ENCODE measurements at regions not wholly inside any gene's neighbourhood (a gene's known extent, or its start where the extent isn't known, plus 50 kb on each side); places are given as distances from the start of the nearest gene placed in this dataset.
A peak's percentile ranks its signal among the peaks of the same experiment; 100 is the strongest.

DNA sequence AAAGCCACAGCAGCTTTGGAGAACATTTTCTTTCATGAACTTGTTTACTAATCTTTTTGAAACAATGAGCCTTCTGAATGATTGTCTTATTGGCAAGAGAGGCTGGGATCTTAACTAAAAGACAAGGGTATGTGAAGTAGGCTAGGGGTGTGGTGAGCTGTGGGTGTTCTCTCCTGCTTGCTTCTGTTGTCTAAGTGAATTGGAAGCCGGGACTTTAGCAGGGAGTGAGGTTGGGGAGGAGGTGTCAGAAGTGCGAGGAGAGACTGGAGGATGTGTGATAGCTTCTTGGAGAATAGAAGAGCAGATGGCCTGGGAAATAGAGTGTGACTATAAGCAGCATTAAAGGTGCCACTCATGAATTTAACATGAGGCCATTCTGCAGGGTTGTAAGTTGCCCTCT lies 562.8 kb downstream of the UTRN start:
- H3K9me3 ChIP-seq (ENCODE audit: control insufficient read depth in 2 of 2, low read length in 2 of 2) = no peaks in the 10 kb centered on the region
- ATAC-seq (ENCODE audit: low read depth in 2 of 2) (no peak), DNase-seq (no peak)
- peaks cover 65% of the 10 kb centered on the region for H3K36me3 Mint-ChIP-seq
- peaks cover 0 to 1% (median 0%) of the 10 kb centered on the region in 7 donors for H3K9me3 Mint-ChIP-seq
- peak overlapping the region; percentile 16 for H3K27ac ChIP-seq (ENCODE audit: insufficient read depth, low read length, poor library complexity, severe bottlenecking)
- no peaks in the 10 kb centered on the region for H3K27me3 ChIP-seq (ENCODE audit: control insufficient read depth, insufficient read depth, low read length)
- no peaks in the 10 kb centered on the region for H3K4me1 ChIP-seq (ENCODE audit: control insufficient read depth, insufficient read depth, low read length, poor library complexity, severe bottlenecking)
- no peak overlapping the region for H3K4me3 Mint-ChIP-seq
- no peak overlapping the region for H3K4me3 ChIP-seq (ENCODE audit: low read depth, low read length)
- no peaks in the 10 kb centered on the region for H3K27me3 Mint-ChIP-seq
- H3K4me1 Mint-ChIP-seq = peaks cover 0 to 12% (median 3%) of the 10 kb centered on the region in 4 donors
- peak overlapping the region in 2 of 3 donors; percentile 57 to 64 for H3K27ac Mint-ChIP-seq
- peaks cover 64% of the 10 kb centered on the region for H3K36me3 ChIP-seq (ENCODE audit: control insufficient read depth, insufficient read depth, low read length)

DNA sequence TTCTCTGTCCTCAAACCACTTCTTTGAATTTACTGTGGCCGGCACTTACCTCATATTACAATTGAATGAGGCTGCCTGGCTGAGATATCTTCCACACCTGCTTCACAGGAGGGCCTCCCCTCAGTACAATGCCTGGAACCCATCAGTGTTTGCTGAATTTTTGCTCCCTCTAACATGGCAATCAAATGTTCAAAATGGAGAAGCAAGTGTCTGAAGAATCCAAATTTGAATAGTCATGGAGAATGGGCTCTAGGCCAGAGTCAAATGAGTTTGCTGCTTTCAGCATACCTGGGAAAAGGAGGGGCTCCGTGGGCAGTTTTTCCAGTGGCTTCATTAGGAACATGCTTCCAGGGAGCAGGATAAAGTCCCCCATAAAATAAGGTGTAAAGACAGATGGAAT lies 564.8 kb downstream of the UTRN start:
- Histone ChIP-seq H3K27ac (ENCODE audit: insufficient read depth, low read length, poor library complexity, severe bottlenecking) (no peak overlapping the region), H3K36me3 (ENCODE audit: control insufficient read depth, insufficient read depth, low read length) (peaks cover 56% of the 10 kb centered on the region), H3K9me3 (ENCODE audit: control insufficient read depth in 2 of 2, low read length in 2 of 2) (no peaks in the 10 kb centered on the region), H3K4me3 (ENCODE audit: low read depth, low read length) (no peak overlapping the region), H3K27me3 (ENCODE audit: control insufficient read depth, insufficient read depth, low read length) (no peaks in the 10 kb centered on the region), H3K4me1 (ENCODE audit: control insufficient read depth, insufficient read depth, low read length, poor library complexity, severe bottlenecking) (no peaks in the 10 kb centered on the region)
- peaks cover 0 to 1% (median 0%) of the 10 kb centered on the region in 7 donors for H3K9me3 Mint-ChIP-seq
- DNase-seq (no peak), ATAC-seq (ENCODE audit: low read depth in 2 of 2) (no peak)
- no peaks in the 10 kb centered on the region for H3K27me3 Mint-ChIP-seq
- H3K27ac Mint-ChIP-seq = peak overlapping the region in 1 of 3 donors; percentile 64
- peaks cover 51% of the 10 kb centered on the region for H3K36me3 Mint-ChIP-seq
- H3K4me3 Mint-ChIP-seq = no peak overlapping the region
- peaks cover 0 to 12% (median 3%) of the 10 kb centered on the region in 4 donors for H3K4me1 Mint-ChIP-seq

DNA sequence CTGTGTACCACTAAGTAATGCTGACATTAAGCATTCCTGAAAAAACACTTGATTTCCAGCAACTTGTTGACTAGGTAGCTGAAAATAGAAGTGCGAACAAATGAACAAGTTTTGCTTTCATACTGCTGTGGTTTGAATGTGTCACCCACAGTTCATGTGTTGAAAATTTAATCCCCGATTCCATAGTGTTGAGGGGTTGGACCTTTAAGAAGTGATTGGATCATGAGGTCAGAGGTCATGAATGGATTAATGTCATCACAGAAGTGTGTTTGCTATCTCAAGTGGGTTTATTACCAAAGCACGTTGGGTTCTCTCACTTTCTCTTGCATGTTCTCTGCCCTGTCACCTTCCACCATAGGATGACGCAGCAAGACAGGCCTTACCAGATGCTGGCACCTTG lies 568.5 kb downstream of the UTRN start:
- Histone ChIP-seq H3K9me3 (ENCODE audit: control insufficient read depth in 2 of 2, low read length in 2 of 2) (no peaks in the 10 kb centered on the region), H3K4me3 (ENCODE audit: low read depth, low read length) (no peak overlapping the region), H3K36me3 (ENCODE audit: control insufficient read depth, insufficient read depth, low read length) (peaks cover 26% of the 10 kb centered on the region), H3K27me3 (ENCODE audit: control insufficient read depth, insufficient read depth, low read length) (no peaks in the 10 kb centered on the region), H3K4me1 (ENCODE audit: control insufficient read depth, insufficient read depth, low read length, poor library complexity, severe bottlenecking) (no peaks in the 10 kb centered on the region), H3K27ac (ENCODE audit: insufficient read depth, low read length, poor library complexity, severe bottlenecking) (no peak overlapping the region)
- Mint-ChIP-seq H3K9me3 (peaks cover 0 to 1% (median 0%) of the 10 kb centered on the region in 7 donors), H3K36me3 (peaks cover 25% of the 10 kb centered on the region), H3K27me3 (no peaks in the 10 kb centered on the region), H3K4me3 (no peak overlapping the region), H3K4me1 (peaks cover 0 to 13% (median 3%) of the 10 kb centered on the region in 4 donors), H3K27ac (no peak overlapping the region)
- no peak for ATAC-seq (ENCODE audit: low read depth in 2 of 2)
- no peak for DNase-seq

DNA sequence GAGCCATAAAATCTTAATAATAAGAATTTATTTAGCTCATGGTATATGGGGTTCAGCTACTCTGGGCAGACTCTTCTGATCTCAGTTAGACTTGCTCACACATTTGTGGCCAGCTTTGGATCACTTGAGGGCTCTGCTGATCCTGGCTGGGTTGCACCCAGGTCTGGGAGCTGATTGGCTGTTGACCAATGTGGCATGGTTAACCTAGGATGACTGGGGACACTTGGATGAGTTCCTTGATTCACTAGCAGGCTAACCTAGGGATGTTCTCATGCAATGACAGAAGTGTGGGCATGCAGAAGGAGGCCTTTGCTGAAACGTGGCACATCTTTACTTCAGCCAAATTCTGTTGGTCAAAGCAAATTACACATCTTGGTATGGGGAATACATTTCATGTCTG lies 569.5 kb downstream of the UTRN start:
- H3K4me1 ChIP-seq (ENCODE audit: control insufficient read depth, insufficient read depth, low read length, poor library complexity, severe bottlenecking) = no peaks in the 10 kb centered on the region
- peaks cover 26% of the 10 kb centered on the region for H3K36me3 ChIP-seq (ENCODE audit: control insufficient read depth, insufficient read depth, low read length)
- H3K9me3 ChIP-seq (ENCODE audit: control insufficient read depth in 2 of 2, low read length in 2 of 2) = no peaks in the 10 kb centered on the region
- H3K27me3 Mint-ChIP-seq = peaks cover 5% of the 10 kb centered on the region
- H3K4me3 Mint-ChIP-seq = no peak overlapping the region
- H3K4me3 ChIP-seq (ENCODE audit: low read depth, low read length) = no peak overlapping the region
- H3K27ac ChIP-seq (ENCODE audit: insufficient read depth, low read length, poor library complexity, severe bottlenecking) = no peak overlapping the region
- ATAC-seq (ENCODE audit: low read depth in 2 of 2) (no peak), DNase-seq (no peak)
- H3K27me3 ChIP-seq (ENCODE audit: control insufficient read depth, insufficient read depth, low read length) = no peaks in the 10 kb centered on the region
- H3K4me1 Mint-ChIP-seq = peaks cover 0 to 9% (median 3%) of the 10 kb centered on the region in 4 donors
- H3K36me3 Mint-ChIP-seq = peaks cover 17% of the 10 kb centered on the region
- H3K27ac Mint-ChIP-seq = no peak overlapping the region
- H3K9me3 Mint-ChIP-seq = peaks cover 0 to 1% (median 0%) of the 10 kb centered on the region in 7 donors

DNA sequence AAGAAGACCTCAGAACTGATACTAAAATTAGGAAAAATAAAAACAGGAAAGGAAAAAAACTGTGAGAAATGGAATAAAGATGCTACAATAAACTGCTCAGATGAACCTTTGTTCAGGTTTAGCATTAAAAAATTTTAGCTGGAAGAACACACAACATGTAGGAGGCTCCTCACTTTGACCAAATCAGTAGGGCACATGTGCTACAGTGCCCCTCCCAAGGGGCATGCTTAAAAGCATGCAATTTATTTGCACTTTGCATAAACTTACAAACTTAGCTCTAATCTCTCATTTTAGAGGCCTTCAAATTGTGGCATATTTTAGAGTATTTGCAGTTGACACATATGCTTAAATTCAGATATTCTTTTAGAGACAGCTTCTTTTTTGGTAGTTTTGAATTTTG lies 570.2 kb downstream of the UTRN start:
- ATAC-seq (ENCODE audit: low read depth in 2 of 2) (no peak), DNase-seq (no peak)
- peaks cover 5% of the 10 kb centered on the region for H3K27me3 Mint-ChIP-seq
- H3K9me3 ChIP-seq (ENCODE audit: control insufficient read depth in 2 of 2, low read length in 2 of 2) = no peaks in the 10 kb centered on the region
- H3K4me1 ChIP-seq (ENCODE audit: control insufficient read depth, insufficient read depth, low read length, poor library complexity, severe bottlenecking) = no peaks in the 10 kb centered on the region
- H3K4me3 ChIP-seq (ENCODE audit: low read depth, low read length) = no peak overlapping the region
- no peaks in the 10 kb centered on the region for H3K27me3 ChIP-seq (ENCODE audit: control insufficient read depth, insufficient read depth, low read length)
- peaks cover 0 to 8% (median 0%) of the 10 kb centered on the region in 4 donors for H3K4me1 Mint-ChIP-seq
- peaks cover 0 to 3% (median 0%) of the 10 kb centered on the region in 7 donors for H3K9me3 Mint-ChIP-seq
- no peak overlapping the region for H3K27ac ChIP-seq (ENCODE audit: insufficient read depth, low read length, poor library complexity, severe bottlenecking)
- no peak overlapping the region for H3K4me3 Mint-ChIP-seq
- H3K36me3 Mint-ChIP-seq = peaks cover 11% of the 10 kb centered on the region
- H3K36me3 ChIP-seq (ENCODE audit: control insufficient read depth, insufficient read depth, low read length) = peaks cover 24% of the 10 kb centered on the region
- H3K27ac Mint-ChIP-seq = no peak overlapping the region

DNA sequence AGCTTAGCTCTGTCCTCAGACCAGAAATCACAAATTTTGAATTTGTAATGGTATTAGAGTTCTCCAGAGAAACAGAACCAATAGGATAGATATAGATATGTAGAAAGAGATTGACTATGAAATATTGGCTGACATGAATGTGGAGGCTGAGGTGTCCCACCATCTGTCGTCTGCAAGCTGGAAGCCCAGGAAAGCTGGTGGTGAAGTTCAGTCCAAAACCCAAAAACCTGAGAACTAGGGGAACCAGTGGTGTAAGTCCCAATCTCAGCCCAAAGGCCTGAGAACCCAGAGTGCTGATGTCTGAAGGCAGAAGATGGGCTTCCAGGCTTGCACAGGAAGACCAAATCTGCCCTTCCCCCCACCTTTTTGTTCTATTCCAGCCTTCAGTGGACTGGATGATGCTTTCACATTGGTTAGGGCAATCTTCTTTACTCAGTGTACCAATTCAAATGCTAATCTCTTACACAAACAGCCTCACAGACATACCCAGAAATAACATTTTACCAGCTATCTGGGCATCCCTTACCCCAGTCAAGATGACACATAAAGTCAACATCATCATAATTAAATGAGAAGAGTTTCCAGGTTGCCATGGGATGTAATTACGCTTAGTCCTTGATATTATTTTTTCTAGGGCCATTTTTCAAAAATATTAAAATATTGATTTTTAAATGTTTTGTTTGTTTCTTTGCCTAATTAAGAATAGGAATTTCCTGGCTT lies 570.8 kb downstream of the UTRN start:
- Histone ChIP-seq H3K4me3 (ENCODE audit: low read depth, low read length) (no peak overlapping the region), H3K4me1 (ENCODE audit: control insufficient read depth, insufficient read depth, low read length, poor library complexity, severe bottlenecking) (no peaks in the 10 kb centered on the region), H3K27me3 (ENCODE audit: control insufficient read depth, insufficient read depth, low read length) (no peaks in the 10 kb centered on the region), H3K27ac (ENCODE audit: insufficient read depth, low read length, poor library complexity, severe bottlenecking) (no peak overlapping the region), H3K36me3 (ENCODE audit: control insufficient read depth, insufficient read depth, low read length) (peaks cover 18% of the 10 kb centered on the region), H3K9me3 (ENCODE audit: control insufficient read depth in 2 of 2, low read length in 2 of 2) (no peaks in the 10 kb centered on the region)
- Mint-ChIP-seq H3K27me3 (peaks cover 5% of the 10 kb centered on the region), H3K4me1 (peaks cover 0 to 6% (median 0%) of the 10 kb centered on the region in 4 donors), H3K4me3 (no peak overlapping the region), H3K36me3 (peaks cover 5% of the 10 kb centered on the region), H3K27ac (no peak overlapping the region), H3K9me3 (peaks cover 0 to 3% (median 0%) of the 10 kb centered on the region in 7 donors)
- DNase-seq (no peak), ATAC-seq (ENCODE audit: low read depth in 2 of 2) (no peak)

DNA sequence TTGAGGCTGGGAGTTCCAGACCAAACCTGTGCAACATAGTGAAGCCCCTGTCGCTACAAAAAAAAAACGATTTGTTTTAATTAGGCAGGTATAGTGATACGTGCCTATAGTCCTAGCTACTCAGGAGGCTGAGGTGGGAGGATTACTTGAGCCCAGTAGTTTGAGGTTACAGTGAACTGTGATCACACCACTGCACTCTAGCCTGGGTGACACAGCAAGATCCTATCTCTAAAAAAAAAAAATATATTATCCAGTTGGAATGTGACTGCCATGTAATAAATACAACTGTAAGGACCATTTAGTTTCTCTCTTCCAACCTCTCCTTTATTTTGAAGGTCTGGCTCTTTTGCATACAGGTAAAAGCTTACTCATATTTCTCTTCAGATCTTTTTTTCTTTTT lies 571.5 kb downstream of the UTRN start:
- no peak for ATAC-seq (ENCODE audit: low read depth in 2 of 2)
- Mint-ChIP-seq H3K27me3 (peaks cover 5% of the 10 kb centered on the region), H3K4me1 (peaks cover 0 to 6% (median 0%) of the 10 kb centered on the region in 4 donors)

DNA sequence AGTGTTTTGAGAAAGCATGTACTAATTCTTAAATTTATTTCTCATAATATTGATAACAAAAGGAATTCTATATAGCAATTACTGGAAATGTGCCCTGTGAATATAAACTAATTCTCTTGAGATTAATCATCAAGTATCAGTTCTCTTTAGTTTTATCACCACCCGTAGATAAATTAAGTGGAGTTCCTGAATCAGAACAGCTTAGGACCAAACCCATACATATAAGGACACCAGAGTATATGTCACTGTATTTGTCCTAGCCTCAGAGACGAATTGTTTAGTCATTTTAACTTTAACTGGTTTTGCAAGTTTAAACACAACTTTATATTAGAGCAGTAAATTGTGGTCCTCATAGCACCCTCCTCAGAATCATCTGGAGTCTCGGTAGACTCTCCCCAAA lies 572.0 kb downstream of the UTRN start:
- ATAC-seq (ENCODE audit: low read depth in 2 of 2) (no peak), DNase-seq (no peak)
- H3K27me3 ChIP-seq (ENCODE audit: control insufficient read depth, insufficient read depth, low read length) = peaks cover 4% of the 10 kb centered on the region
- H3K27ac ChIP-seq (ENCODE audit: insufficient read depth, low read length, poor library complexity, severe bottlenecking) = no peak overlapping the region
- H3K9me3 Mint-ChIP-seq = peaks cover 0 to 3% (median 0%) of the 10 kb centered on the region in 7 donors
- peaks cover 14% of the 10 kb centered on the region for H3K36me3 ChIP-seq (ENCODE audit: control insufficient read depth, insufficient read depth, low read length)
- no peaks in the 10 kb centered on the region for H3K4me1 ChIP-seq (ENCODE audit: control insufficient read depth, insufficient read depth, low read length, poor library complexity, severe bottlenecking)
- no peak overlapping the region for H3K4me3 Mint-ChIP-seq
- H3K36me3 Mint-ChIP-seq = no peaks in the 10 kb centered on the region
- no peak overlapping the region for H3K4me3 ChIP-seq (ENCODE audit: low read depth, low read length)
- H3K4me1 Mint-ChIP-seq = peaks cover 0 to 6% (median 0%) of the 10 kb centered on the region in 4 donors
- no peak overlapping the region for H3K27ac Mint-ChIP-seq
- H3K27me3 Mint-ChIP-seq = peaks cover 7% of the 10 kb centered on the region
- H3K9me3 ChIP-seq (ENCODE audit: control insufficient read depth in 2 of 2, low read length in 2 of 2) = no peaks in the 10 kb centered on the region

More for the DNA sequence above, 571.5 kb downstream of the UTRN start:
- H3K4me3 Mint-ChIP-seq = no peak overlapping the region
- Histone ChIP-seq H3K36me3 (ENCODE audit: control insufficient read depth, insufficient read depth, low read length) (peaks cover 15% of the 10 kb centered on the region), H3K9me3 (ENCODE audit: control insufficient read depth in 2 of 2, low read length in 2 of 2) (no peaks in the 10 kb centered on the region), H3K27me3 (ENCODE audit: control insufficient read depth, insufficient read depth, low read length) (peaks cover under 1% of the 10 kb centered on the region), H3K27ac (ENCODE audit: insufficient read depth, low read length, poor library complexity, severe bottlenecking) (no peak overlapping the region), H3K4me3 (ENCODE audit: low read depth, low read length) (no peak overlapping the region), H3K4me1 (ENCODE audit: control insufficient read depth, insufficient read depth, low read length, poor library complexity, severe bottlenecking) (no peaks in the 10 kb centered on the region)
- H3K27ac Mint-ChIP-seq = no peak overlapping the region
- DNase-seq = no peak
- no peaks in the 10 kb centered on the region for H3K36me3 Mint-ChIP-seq
- peaks cover 0 to 3% (median 0%) of the 10 kb centered on the region in 7 donors for H3K9me3 Mint-ChIP-seq
